B cell (primary cell): ENCODE measurements at regions not wholly inside any gene's neighbourhood (a gene's known extent, or its start where the extent isn't known, plus 50 kb on each side); places are given as distances from the start of the nearest gene placed in this dataset.
"Not testable (repeated sequence)": the region's sequence is repeated elsewhere in the genome, so short reads cannot be mapped to it uniquely, and the experiment has no call there.

Source experiments
- ATAC-seq: fragments of 200-7000 bp; cut with Tn5 transposase; one replicate; pipeline ENCODE4 v1.10.0; 2021; ENCODE audit warnings: low read depth, mild to moderate bottlenecking, moderate number of reproducible peaks, moderate library complexity
- CTCF ChIA-PET: fragments of 350-600 bp; sonication (Branson Sonifier 250); formaldehyde crosslinking; loops from one replicate; lab custom pipeline; 2021; ENCODE audit warnings: antibody characterized with exemption, inconsistent platforms; lab: Charles Lee
- POLR2A ChIA-PET: fragments of 350-600 bp; sonication (Branson Sonifier 250); formaldehyde crosslinking; loops from one replicate; lab custom pipeline; 2021; ENCODE audit warnings: antibody characterized with exemption; lab: Charles Lee
- DNase-seq: peaks from one replicate; pipeline ENCODE4 v3.0.0; 2013
- H2AFZ ChIP-seq: 2 replicates; pipeline ENCODE4 v1.6.1; 2012; ENCODE audit warnings: mild to moderate bottlenecking, low read depth, low read length; ENCODE audit not compliant: insufficient read depth, poor library complexity, severe bottlenecking
- H3K27ac ChIP-seq, 2 donors: 1 replicate in 1 of 2; 2 replicates in 1 of 2; pipeline ENCODE4 v1.5.1; 2012 to 2013; ENCODE audit warnings: low read length in 2 of 2, mild to moderate bottlenecking in 2 of 2, moderate library complexity in 1 of 2
- H3K27me3 ChIP-seq, 4 experiments: fragments of 200-600 bp in 1 of 4; sonication (generic) in 1 of 4; replicated peaks in 1 of 4; 1 replicate in 2 of 4; 2 replicates in 2 of 4; pipeline versions ENCODE4 v1.6.1 to v1.7.0; 2013 to 2016; ENCODE audit warnings: low read length in 3 of 4, mild to moderate bottlenecking in 2 of 4, mixed read lengths in 1 of 4, moderate library complexity in 1 of 4; ENCODE audit not compliant: insufficient read depth in 4 of 4, control insufficient read depth in 3 of 4; ENCODE audit errors: control extremely low read depth in 1 of 4
- H3K36me3 ChIP-seq, 2 experiments: replicated peaks in 1 of 2; 1 replicate in 1 of 2; 2 replicates in 1 of 2; pipeline versions ENCODE4 v1.6.1 to v1.7.1; 2013; ENCODE audit warnings: low read length in 1 of 2; ENCODE audit not compliant: insufficient read depth in 2 of 2, control insufficient read depth in 1 of 2; ENCODE audit errors: control extremely low read depth in 1 of 2, extremely low read depth in 1 of 2
- H3K4me1 ChIP-seq, 2 donors: fragments of 200-600 bp in 1 of 2; sonication (generic) in 1 of 2; 1 replicate in 1 of 2; 2 replicates in 1 of 2; pipeline versions ENCODE4 v1.5.1 to v1.6.1; 2013 to 2017; ENCODE audit warnings: low read length in 2 of 2; ENCODE audit not compliant: control insufficient read depth in 2 of 2, insufficient read depth in 2 of 2
- H3K4me2 ChIP-seq: replicated peaks from 2 replicates; pipeline ENCODE3; 2012; ENCODE audit warnings: mild to moderate bottlenecking, low read depth, low read length; ENCODE audit not compliant: poor library complexity, severe bottlenecking
- H3K4me3 ChIP-seq, 5 experiments: fragments of 200-600 bp in 1 of 5; sonication (generic) in 1 of 5; 1 replicate in 3 of 5; 2 replicates in 2 of 5; pipeline versions ENCODE4 v1.5.1 to v1.7.0; 2011 to 2016; ENCODE audit warnings: low read length in 4 of 5, mild to moderate bottlenecking in 4 of 5, low read depth in 2 of 5, control low read depth in 1 of 5, moderate library complexity in 1 of 5; ENCODE audit not compliant: insufficient read depth in 1 of 5; ENCODE audit errors: control extremely low read depth in 1 of 5, extremely low read depth in 1 of 5
- H3K79me2 ChIP-seq: fragments of 200-600 bp; sonication (generic); one replicate; pipeline ENCODE4 v1.6.0; 2016; ENCODE audit warnings: low read length; ENCODE audit not compliant: control insufficient read depth, insufficient read depth
- H3K9ac ChIP-seq: fragments of 200-600 bp; sonication (generic); 2 replicates; pipeline ENCODE4 v1.6.1; 2017; ENCODE audit warnings: mild to moderate bottlenecking, low read length, moderate library complexity
- H3K9me3 ChIP-seq, 3 donors: one replicate each; pipeline versions ENCODE4 v1.6.1 to v1.7.1; 2013; ENCODE audit warnings: low read length in 2 of 3; ENCODE audit not compliant: control insufficient read depth in 2 of 3, insufficient read depth in 1 of 3; ENCODE audit errors: control extremely low read depth in 1 of 3
- H4K20me1 ChIP-seq: 2 replicates; pipeline ENCODE4 v1.6.0; 2012; ENCODE audit warnings: mild to moderate bottlenecking, low read length; ENCODE audit not compliant: insufficient read depth, control insufficient read depth, poor library complexity, severe bottlenecking
- H3K27ac Mint-ChIP-seq: one replicate; pipeline ENCODE4 v1.8.0; 2021; ENCODE audit warnings: mixed read lengths
- H3K27me3 Mint-ChIP-seq: one replicate; pipeline ENCODE4 v1.8.0; 2021; ENCODE audit warnings: mixed read lengths
- H3K4me1 Mint-ChIP-seq: one replicate; pipeline ENCODE4 v1.8.0; 2021; ENCODE audit warnings: mixed read lengths
- H3K4me3 Mint-ChIP-seq: one replicate; pipeline ENCODE4 v1.8.0; 2021; ENCODE audit warnings: mixed read lengths
- H3K9me3 Mint-ChIP-seq: one replicate; pipeline ENCODE4 v1.8.0; 2022; ENCODE audit warnings: mixed read lengths; ENCODE audit not compliant: insufficient read depth
- CTCF ChIP-seq: fragments of 200-600 bp; IDR thresholded peaks from one replicate; pipeline ENCODE4 v1.8.0; 2022; ENCODE audit warnings: antibody characterized with exemption, mild to moderate bottlenecking
- EZH2 ChIP-seq: IDR thresholded peaks from 2 replicates; pipeline ENCODE4 v1.6.1; 2012; ENCODE audit warnings: borderline replicate concordance, low read depth, mild to moderate bottlenecking, moderate library complexity, low read length; ENCODE audit not compliant: insufficient read depth, poor library complexity, severe bottlenecking
- WGBS: methylation state at CpG from one replicate; pipeline ENCODE4 v1.1.5; 2013; ENCODE audit warnings: missing lambda C conversion rate; ENCODE audit not compliant: insufficient coverage; 5-methylcytosine and 5-hydroxymethylcytosine counted together
- intact Hi-C: fragments of 100-400 bp; cut with micrococcal nuclease; formaldehyde crosslinking; loops from one replicate; pipeline ENCODE4 v1.10.0; 2022

GRCh38 chr21:15453261-15453660 is 276.5 kb upstream of the USP25 start:
- Histone ChIP-seq H3K4me1 (no peaks in the 10 kb centered on the region), H3K27ac (no peak overlapping the region), H4K20me1 (no peaks in the 10 kb centered on the region), H3K9me3 (peaks cover 0 to 9% (median 4%) of the 10 kb centered on the region in 3 donors), H3K36me3 (no peaks in the 10 kb centered on the region), H3K27me3 (no peaks in the 10 kb centered on the region), H2AFZ (no peak overlapping the region), H3K79me2 (no peaks in the 10 kb centered on the region), H3K4me3 (no peak overlapping the region), H3K9ac (no peak overlapping the region), H3K4me2 (no peak overlapping the region)
- TF ChIP-seq EZH2 = no peak
- no peak for TF ChIP-seq CTCF
- ChIA-PET CTCF (interaction anchor here (1.0 kb wide), 1 partner anchor 29 kb away, joined by 3 read pairs; no protein-coding TSS in a partner anchor), POLR2A (no interaction called here)
- DNase-seq (no peak), ATAC-seq (no peak)
- no peaks in the 10 kb centered on the region for H3K4me1 Mint-ChIP-seq
- H3K9me3 Mint-ChIP-seq = peaks cover 9% of the 10 kb centered on the region
- no peak overlapping the region for H3K27ac Mint-ChIP-seq
- no peak overlapping the region for H3K4me3 Mint-ChIP-seq
- intact Hi-C loops = no loop called here
- H3K27me3 Mint-ChIP-seq = no peaks in the 10 kb centered on the region

GRCh38 chr21:15453785-15454184 is 276.0 kb upstream of the USP25 start:
- H3K4me1 Mint-ChIP-seq, H3K9me3 Mint-ChIP-seq, H3K27ac Mint-ChIP-seq, H3K27ac ChIP-seq, H3K9me3 ChIP-seq, DNase-seq, H3K36me3 ChIP-seq, H3K4me1 ChIP-seq, H3K4me3 ChIP-seq, H3K4me3 Mint-ChIP-seq, H3K27me3 Mint-ChIP-seq, H3K4me2 ChIP-seq, POLR2A ChIA-PET, intact Hi-C loops, H2AFZ ChIP-seq, H3K79me2 ChIP-seq, ATAC-seq, H3K27me3 ChIP-seq, H3K9ac ChIP-seq, H4K20me1 ChIP-seq: not testable (repeated sequence)
- CTCF ChIA-PET = interaction anchor here (1.0 kb wide), 1 partner anchor 29 kb away, joined by 3 read pairs; no protein-coding TSS in a partner anchor
- WGBS = no CpG with 5 or more reads among the region's 1 CpG

- H2AFZ ChIP-seq, H3K9ac ChIP-seq, H3K4me1 ChIP-seq, H3K27me3 ChIP-seq, H3K27ac ChIP-seq, H3K4me2 ChIP-seq, H3K36me3 ChIP-seq, H4K20me1 ChIP-seq, H3K27me3 Mint-ChIP-seq, H3K9me3 Mint-ChIP-seq, intact Hi-C loops, POLR2A ChIA-PET, H3K4me3 ChIP-seq, H3K27ac Mint-ChIP-seq, H3K4me1 Mint-ChIP-seq, H3K4me3 Mint-ChIP-seq, CTCF ChIA-PET, ATAC-seq, H3K79me2 ChIP-seq, DNase-seq, H3K9me3 ChIP-seq: not testable (repeated sequence)
- no CpG with 5 or more reads among the region's 2 CpGs for WGBS
These were observed 274.9 kb upstream of the USP25 start for GRCh38 chr21:15454931-15455330.
